Activated CD4-positive, alpha-beta memory T cell treated with anti-CD3 and anti-CD28 coated beads, Interleukin-2, amount 10 ng/mL, durations not matched to agents 7 days and 5 days (primary cell): ENCODE measurements at regions not wholly inside any gene's neighbourhood (a gene's known extent, or its start where the extent isn't known, plus 50 kb on each side); places are given as distances from the start of the nearest gene placed in this dataset.
"Not testable (repeated sequence)": the region's sequence is repeated elsewhere in the genome, so short reads cannot be mapped to it uniquely, and the experiment has no call there.

ENCODE experiments used
- CTCF ChIA-PET: fragments of 350-600 bp; sonication (Branson Sonifier 250); formaldehyde crosslinking; loops from one replicate; lab custom pipeline; 2021; ENCODE audit warnings: antibody characterized with exemption, inconsistent platforms; lab: Charles Lee
- POLR2A ChIA-PET: fragments of 350-600 bp; sonication (Branson Sonifier 250); formaldehyde crosslinking; loops from one replicate; lab custom pipeline; 2021; ENCODE audit warnings: antibody characterized with exemption; lab: Charles Lee
- DNase-seq: peaks from one replicate; pipeline ENCODE4 v3.0.0-alpha.2; 2020
- H3K27ac Mint-ChIP-seq: one replicate; pipeline ENCODE4 v1.8.0; 2021; ENCODE audit warnings: mild to moderate bottlenecking, mixed read lengths
- H3K27me3 Mint-ChIP-seq: one replicate; pipeline ENCODE4 v1.8.0; 2021; ENCODE audit warnings: mixed read lengths
- H3K36me3 Mint-ChIP-seq: one replicate; pipeline ENCODE4 v1.8.0; 2021; ENCODE audit warnings: low read depth, mixed read lengths
- H3K4me1 Mint-ChIP-seq: one replicate; pipeline ENCODE4 v1.8.0; 2021; ENCODE audit warnings: mixed read lengths
- H3K4me3 Mint-ChIP-seq: one replicate; pipeline ENCODE4 v1.8.0; 2021; ENCODE audit warnings: mild to moderate bottlenecking, mixed read lengths
- H3K9me3 Mint-ChIP-seq: one replicate; pipeline ENCODE4 v1.8.0; 2021; ENCODE audit warnings: mixed read lengths

DNA sequence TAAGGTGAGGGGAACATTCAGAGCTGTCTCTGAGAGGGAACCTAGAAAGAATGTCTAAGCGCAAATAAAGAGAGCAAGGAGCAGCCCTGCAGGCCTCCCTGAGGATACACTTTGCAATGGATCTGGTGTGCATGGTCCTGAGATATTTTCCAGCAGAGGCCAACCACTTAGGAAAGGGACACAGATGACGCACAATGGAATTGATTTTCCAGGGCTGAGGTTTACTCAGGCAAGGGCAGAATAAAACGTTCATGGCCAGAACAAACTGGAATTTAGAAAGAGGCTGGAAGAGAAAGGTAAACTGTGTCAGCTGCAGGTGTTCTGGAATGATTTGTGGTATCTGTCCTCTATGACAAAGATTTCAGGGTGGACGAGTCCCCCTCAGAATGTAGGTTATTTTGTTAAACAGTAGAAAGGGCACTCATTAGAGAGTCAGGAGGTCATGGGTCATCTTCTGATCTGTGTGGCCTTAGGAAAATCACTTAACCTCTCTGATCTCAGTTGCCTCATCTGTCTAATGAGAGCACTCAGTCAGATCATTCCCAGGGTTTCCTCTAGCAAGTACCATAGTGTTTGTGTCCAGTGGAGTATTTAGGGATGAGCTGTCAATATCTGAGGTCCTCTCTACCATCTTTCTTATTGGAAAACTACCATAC, 61.8 kb upstream of the PGBD5 start:
- no peak overlapping the region for H3K4me3 Mint-ChIP-seq
- CTCF ChIA-PET: no interaction called here
- POLR2A ChIA-PET: no interaction called here
- H3K9me3 Mint-ChIP-seq: no peaks in the 10 kb centered on the region
- H3K36me3 Mint-ChIP-seq: no peaks in the 10 kb centered on the region
- no peaks in the 10 kb centered on the region for H3K4me1 Mint-ChIP-seq
- DNase-seq: no peak
- no peak overlapping the region for H3K27ac Mint-ChIP-seq
- H3K27me3 Mint-ChIP-seq: peaks cover 21% of the 10 kb centered on the region

DNA sequence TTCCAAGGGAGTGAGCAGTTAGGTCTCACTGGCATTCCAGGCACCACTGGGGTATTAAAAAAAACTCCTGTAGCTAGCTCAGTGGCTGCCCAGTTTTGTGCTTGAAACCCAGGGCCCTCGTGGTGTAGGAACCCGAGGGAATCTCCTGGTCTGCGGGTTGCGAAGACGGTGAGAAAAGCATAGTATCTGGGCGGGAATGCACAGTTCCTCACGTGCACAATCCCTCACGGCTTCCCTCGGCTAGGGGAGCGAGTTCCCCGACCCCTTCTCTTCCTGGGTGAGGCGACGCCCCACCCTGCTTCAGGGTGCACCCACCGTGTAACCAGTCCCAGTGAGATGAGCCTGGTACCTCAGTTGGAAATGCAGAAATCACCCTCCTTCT, 50.5 kb upstream of the PGBD5 start:
- Mint-ChIP-seq H3K27ac (no peak overlapping the region), H3K4me1 (no peaks in the 10 kb centered on the region), H3K27me3 (peaks cover 35% of the 10 kb centered on the region), H3K4me3 (no peak overlapping the region), H3K36me3 (no peaks in the 10 kb centered on the region), H3K9me3 (peaks cover 2% of the 10 kb centered on the region)
- POLR2A ChIA-PET: no interaction called here
- no peak for DNase-seq
- CTCF ChIA-PET: no interaction called here

DNA sequence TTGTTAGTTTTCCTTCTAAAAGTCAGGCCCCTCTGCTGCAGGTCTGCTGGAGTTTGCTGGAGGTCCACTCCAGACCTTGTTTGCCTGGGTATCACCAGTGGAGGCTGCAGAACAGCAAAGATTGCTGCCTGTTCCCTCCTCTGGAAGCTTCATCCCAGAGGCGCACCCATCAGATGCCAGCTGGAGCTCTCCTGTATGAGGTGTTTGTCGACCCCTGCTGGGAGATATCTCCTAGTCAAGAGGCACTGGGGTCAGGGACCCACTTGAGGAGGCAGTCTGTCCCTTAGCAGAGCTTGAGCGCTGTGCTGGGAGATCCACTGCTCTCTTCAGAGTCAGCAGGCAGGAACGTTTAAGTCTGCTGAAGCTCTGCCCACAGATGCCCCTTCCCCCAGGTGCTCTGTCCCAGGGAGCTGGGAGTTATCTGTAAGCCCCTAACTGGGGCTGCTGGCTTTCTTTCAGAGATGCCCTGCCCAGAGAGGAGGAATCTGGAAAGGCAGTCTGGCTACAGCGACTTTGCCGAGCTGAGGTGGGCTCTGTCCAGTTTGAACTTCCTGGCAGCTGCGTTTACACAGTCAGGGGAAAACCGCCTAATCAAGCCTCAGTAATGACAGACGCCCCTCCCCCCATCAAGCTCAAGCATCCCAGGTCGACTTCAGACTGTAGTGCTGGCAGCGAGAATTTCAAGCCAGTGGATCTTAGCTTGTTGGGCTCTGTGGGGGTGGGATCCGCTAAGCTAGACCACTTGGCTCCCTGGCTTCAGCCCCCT, 49.9 kb upstream of the PGBD5 start:
- H3K36me3 Mint-ChIP-seq, DNase-seq, H3K4me1 Mint-ChIP-seq, H3K4me3 Mint-ChIP-seq, CTCF ChIA-PET, H3K27ac Mint-ChIP-seq, POLR2A ChIA-PET, H3K9me3 Mint-ChIP-seq: not testable (repeated sequence)
- H3K27me3 Mint-ChIP-seq: peaks cover 35% of the 10 kb centered on the region
